Trophoblast cell (in vitro differentiated cells and primary cell): ENCODE measurements at regions not wholly inside any gene's neighbourhood (a gene's known extent, or its start where the extent isn't known, plus 50 kb on each side); places are given as distances from the start of the nearest gene placed in this dataset.
"Not testable (repeated sequence)": the region's sequence is repeated elsewhere in the genome, so short reads cannot be mapped to it uniquely, and the experiment has no call there.

Experiments used
- DNase-seq, 2 donors: peaks; one replicate each; pipeline ENCODE4 v3.0.0-alpha.2; 2016
- H2AFZ ChIP-seq: 2 replicates; pipeline ENCODE4 v1.6.1; 2013; ENCODE audit warnings: low read length, moderate library complexity, mild to moderate bottlenecking; ENCODE audit not compliant: insufficient read depth, poor library complexity
- H2AK5ac ChIP-seq: 2 replicates; pipeline ENCODE4 v1.6.1; 2013; ENCODE audit warnings: mild to moderate bottlenecking, low read length
- H2BK120ac ChIP-seq: 2 replicates; pipeline ENCODE4 v1.6.1; 2013; ENCODE audit warnings: low read length, mild to moderate bottlenecking, moderate library complexity; ENCODE audit not compliant: insufficient read depth, poor library complexity
- H2BK12ac ChIP-seq: 2 replicates; pipeline ENCODE4 v1.6.1; 2013; ENCODE audit warnings: mild to moderate bottlenecking, low read length, moderate library complexity
- H2BK5ac ChIP-seq: 2 replicates; pipeline ENCODE4 v1.6.1; 2013; ENCODE audit warnings: low read length, low read depth, moderate library complexity, mild to moderate bottlenecking; ENCODE audit not compliant: poor library complexity
- H3K14ac ChIP-seq: 2 replicates; pipeline ENCODE4 v1.6.1; 2013; ENCODE audit warnings: mild to moderate bottlenecking, low read length
- H3K18ac ChIP-seq: 2 replicates; pipeline ENCODE4 v1.6.1; 2013; ENCODE audit warnings: mild to moderate bottlenecking, low read length
- H3K23ac ChIP-seq: 2 replicates; pipeline ENCODE4 v1.6.1; 2013; ENCODE audit warnings: low read length
- H3K27ac ChIP-seq: 2 replicates; pipeline ENCODE4 v1.5.1; 2013; ENCODE audit warnings: low read depth, mild to moderate bottlenecking, inconsistent platforms, low read length, moderate library complexity
- H3K27me3 ChIP-seq: 2 replicates; pipeline ENCODE4 v1.6.1; 2013; ENCODE audit warnings: inconsistent platforms, mild to moderate bottlenecking, low read length, moderate library complexity; ENCODE audit not compliant: insufficient read depth
- H3K36me3 ChIP-seq, 2 experiments: 1 replicate in 1 of 2; 2 replicates in 1 of 2; pipeline ENCODE4 v1.6.1; 2013; ENCODE audit warnings: low read length in 2 of 2, mild to moderate bottlenecking in 2 of 2, moderate library complexity in 1 of 2; ENCODE audit not compliant: insufficient read depth in 2 of 2, control insufficient read depth in 1 of 2
- H3K4ac ChIP-seq: 2 replicates; pipeline ENCODE4 v1.6.1; 2013; ENCODE audit warnings: low read depth, mild to moderate bottlenecking, low read length, moderate library complexity
- H3K4me1 ChIP-seq, 2 experiments: 1 replicate in 1 of 2; 2 replicates in 1 of 2; pipeline ENCODE4 v1.6.1; 2013; ENCODE audit warnings: low read length in 2 of 2, mild to moderate bottlenecking in 2 of 2, moderate library complexity in 1 of 2; ENCODE audit not compliant: insufficient read depth in 2 of 2, control insufficient read depth in 1 of 2
- H3K4me2 ChIP-seq: 2 replicates; pipeline ENCODE4 v1.6.1; 2013; ENCODE audit warnings: inconsistent platforms, mild to moderate bottlenecking, low read length, moderate library complexity
- H3K4me3 ChIP-seq: 2 replicates; pipeline ENCODE4 v1.5.1; 2013; ENCODE audit warnings: mild to moderate bottlenecking, low read depth, low read length, inconsistent platforms
- H3K79me1 ChIP-seq: one replicate; pipeline ENCODE4 v1.6.1; 2013; ENCODE audit warnings: low read length
- H3K79me2 ChIP-seq: 2 replicates; pipeline ENCODE4 v1.6.1; 2013; ENCODE audit warnings: low read length, mild to moderate bottlenecking; ENCODE audit not compliant: control insufficient read depth, insufficient read depth, poor library complexity
- H3K9ac ChIP-seq: 2 replicates; pipeline ENCODE4 v1.6.1; 2013; ENCODE audit warnings: mild to moderate bottlenecking, low read length
- H3K9me3 ChIP-seq: 2 replicates; pipeline ENCODE4 v1.6.1; 2013; ENCODE audit warnings: low read depth, mild to moderate bottlenecking, control low read depth, inconsistent platforms, low read length; ENCODE audit not compliant: insufficient read depth
- H4K12ac ChIP-seq: 2 replicates; pipeline ENCODE4 v1.6.1; 2013; ENCODE audit warnings: low read depth, mild to moderate bottlenecking, low read length, moderate library complexity
- H4K8ac ChIP-seq: 2 replicates; pipeline ENCODE4 v1.6.1; 2013; ENCODE audit warnings: low read depth, mild to moderate bottlenecking, low read length, moderate library complexity
- H4K91ac ChIP-seq: one replicate; pipeline ENCODE4 v1.6.1; 2013; ENCODE audit warnings: low read depth, mild to moderate bottlenecking, low read length, moderate library complexity
- WGBS: extraction: QIAGEN DNeasy Blood & Tissue Kit; methylation state at CpG from one replicate; pipeline ENCODE4 v1.1.7; 2013; ENCODE audit warnings: missing lambda C conversion rate; ENCODE audit not compliant: insufficient read length, insufficient coverage; ENCODE audit errors: extremely low coverage; 5-methylcytosine and 5-hydroxymethylcytosine counted together

DNA sequence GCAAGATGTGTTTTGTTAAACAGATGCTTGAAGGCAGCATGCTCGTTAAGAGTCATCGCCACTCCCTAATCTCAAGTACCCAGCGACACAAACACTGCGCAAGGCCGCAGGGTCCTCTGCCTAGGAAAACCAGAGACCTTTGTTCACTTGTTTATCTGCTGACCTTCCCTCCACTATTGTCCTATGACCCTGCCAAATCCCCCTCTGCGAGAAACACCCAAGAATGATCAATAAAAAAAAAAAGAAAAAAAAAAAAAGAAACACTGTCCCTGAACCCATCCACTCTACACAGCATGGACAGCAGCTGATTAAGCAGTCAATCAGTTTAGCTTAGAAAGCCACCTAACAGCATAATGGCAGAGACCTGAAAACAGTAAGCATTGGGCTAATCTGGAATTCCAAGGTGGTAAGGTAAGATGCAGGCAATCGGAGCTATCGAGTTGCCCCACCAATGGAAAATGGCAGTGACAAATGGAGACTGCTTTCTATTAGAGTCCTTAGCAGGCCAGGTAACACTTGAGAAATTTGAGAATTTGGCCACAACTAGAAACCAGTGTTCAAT lies 89.9 kb upstream of the FOXN3 start:
- H2AK5ac ChIP-seq, H3K79me2 ChIP-seq, H2BK12ac ChIP-seq, H3K4me3 ChIP-seq, H3K4ac ChIP-seq, H3K23ac ChIP-seq, H3K18ac ChIP-seq, H2AFZ ChIP-seq, H4K8ac ChIP-seq, H3K9me3 ChIP-seq, H3K4me2 ChIP-seq, H4K12ac ChIP-seq, H3K36me3 ChIP-seq, H3K79me1 ChIP-seq, H2BK120ac ChIP-seq, H3K27me3 ChIP-seq, H3K14ac ChIP-seq, H4K91ac ChIP-seq, H3K4me1 ChIP-seq, H3K27ac ChIP-seq, H2BK5ac ChIP-seq, H3K9ac ChIP-seq: not testable (repeated sequence)
- WGBS = no CpG with 5 or more reads among the region's 8 CpGs
- DNase-seq = peak; percentile 50 to 81

DNA sequence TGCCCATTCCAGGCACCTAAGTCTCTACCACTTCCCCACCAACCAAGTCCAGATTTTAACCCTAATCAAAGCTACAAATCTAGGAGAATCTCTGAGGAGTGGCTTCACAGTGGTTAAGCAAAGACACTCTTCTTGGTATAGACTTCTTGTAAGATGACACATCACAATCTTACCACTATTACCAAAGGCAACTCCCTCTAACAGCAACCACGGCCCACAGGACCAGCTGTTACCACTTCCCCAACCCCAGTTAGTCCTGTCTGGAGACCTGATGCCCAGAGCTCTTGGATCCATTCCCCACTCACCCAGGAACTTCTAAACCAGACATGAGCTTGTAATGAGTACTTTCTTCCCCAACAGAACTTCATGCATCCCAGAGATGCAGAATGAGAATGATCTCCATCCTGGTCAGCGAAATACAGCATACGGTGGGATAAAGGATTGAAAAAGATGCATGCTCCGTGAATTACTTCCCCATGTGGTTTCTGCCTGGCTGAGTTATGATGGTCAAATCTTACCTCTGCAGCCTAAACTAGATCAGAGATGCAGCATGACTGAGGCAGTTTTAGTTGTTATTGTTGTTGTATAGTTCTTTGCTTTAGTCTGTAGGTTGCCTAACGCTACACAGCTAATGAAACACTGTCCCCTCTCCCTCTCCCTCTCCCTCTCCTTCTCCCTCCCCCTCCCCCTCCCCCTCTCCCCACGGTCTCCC lies 87.7 kb upstream of the FOXN3 start:
- no peak overlapping the region for H4K8ac ChIP-seq
- H3K79me1 ChIP-seq = no peaks in the 10 kb centered on the region
- no peak overlapping the region for H2BK120ac ChIP-seq
- DNase-seq = peak in 1 of 2 donors; percentile 17
- no peak overlapping the region for H3K23ac ChIP-seq
- H3K27ac ChIP-seq = no peak overlapping the region
- no peak overlapping the region for H4K12ac ChIP-seq
- no peaks in the 10 kb centered on the region for H3K79me2 ChIP-seq
- H2BK5ac ChIP-seq = no peak overlapping the region
- no peak overlapping the region for H4K91ac ChIP-seq
- no peak overlapping the region for H3K14ac ChIP-seq
- H3K4me2 ChIP-seq = no peak overlapping the region
- no peaks in the 10 kb centered on the region for H3K4me1 ChIP-seq
- H2BK12ac ChIP-seq = no peak overlapping the region
- H3K36me3 ChIP-seq = peaks cover 0 to 6% of the 10 kb centered on the region in 2 experiments
- no peaks in the 10 kb centered on the region for H3K9me3 ChIP-seq
- no peak overlapping the region for H3K18ac ChIP-seq
- no peak overlapping the region for H3K4ac ChIP-seq
- H2AFZ ChIP-seq = no peak overlapping the region
- no peaks in the 10 kb centered on the region for H3K27me3 ChIP-seq
- no CpG with 5 or more reads among the region's 6 CpGs for WGBS
- H3K9ac ChIP-seq = no peak overlapping the region
- H3K4me3 ChIP-seq = no peak overlapping the region
- no peak overlapping the region for H2AK5ac ChIP-seq

DNA sequence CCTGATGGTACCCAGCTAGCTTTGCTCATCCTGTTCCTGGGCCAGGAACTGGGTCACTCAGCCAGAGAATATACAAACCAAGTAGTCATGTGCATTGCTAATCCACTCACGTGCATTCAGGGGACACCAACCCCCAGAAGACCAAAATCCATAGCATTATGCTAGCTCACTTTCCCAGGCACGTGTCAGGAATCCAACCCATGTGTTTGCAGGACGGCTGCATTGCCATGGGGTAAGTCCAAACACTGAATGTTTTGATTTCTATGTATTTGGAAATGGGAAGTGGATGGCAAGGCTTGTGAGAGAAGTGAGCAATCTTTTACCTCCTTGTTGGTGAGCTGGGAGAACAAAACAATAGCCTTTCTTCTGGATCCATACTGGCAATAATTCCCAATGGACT lies 87.1 kb upstream of the FOXN3 start:
- Histone ChIP-seq H3K27me3 (no peaks in the 10 kb centered on the region), H3K36me3 (peaks cover 0 to 6% of the 10 kb centered on the region in 2 experiments), H2AK5ac (no peak overlapping the region), H3K4me3 (no peak overlapping the region), H3K4me1 (no peaks in the 10 kb centered on the region), H3K23ac (no peak overlapping the region), H3K14ac (no peak overlapping the region), H3K9me3 (no peaks in the 10 kb centered on the region), H2AFZ (no peak overlapping the region), H4K8ac (no peak overlapping the region), H2BK12ac (no peak overlapping the region), H4K91ac (no peak overlapping the region), H3K79me2 (no peaks in the 10 kb centered on the region), H2BK5ac (no peak overlapping the region), H3K9ac (no peak overlapping the region), H3K27ac (no peak overlapping the region), H3K4ac (no peak overlapping the region), H3K18ac (no peak overlapping the region), H3K79me1 (no peaks in the 10 kb centered on the region), H3K4me2 (no peak overlapping the region), H4K12ac (no peak overlapping the region), H2BK120ac (no peak overlapping the region)
- DNase-seq = no peak
- no CpG with 5 or more reads among the region's 3 CpGs for WGBS

DNA sequence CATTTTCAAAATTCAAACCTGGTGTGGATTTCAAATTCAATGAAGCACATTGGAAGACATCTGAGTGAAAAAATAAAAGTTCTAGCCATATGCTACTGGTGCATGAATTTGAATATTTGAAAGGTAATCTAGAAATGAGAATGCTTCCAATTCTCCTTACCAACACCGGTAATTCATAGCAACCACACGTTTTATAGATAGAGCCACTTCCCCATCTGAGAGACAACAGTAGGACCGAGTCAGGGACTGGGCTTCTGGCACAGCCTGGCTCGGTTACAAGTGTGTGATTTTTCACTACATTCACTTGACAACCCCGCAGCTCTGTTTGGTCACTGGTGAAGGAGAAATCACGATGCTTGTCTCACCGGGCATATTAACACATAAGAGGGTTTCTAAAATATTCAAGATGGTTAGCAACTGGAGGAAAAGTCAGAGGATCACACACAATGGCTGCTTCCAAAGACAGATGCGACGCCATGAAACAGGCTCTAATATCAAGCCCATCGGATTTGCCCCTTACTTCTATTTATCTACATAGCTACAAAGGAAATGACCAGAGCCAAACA lies 86.5 kb upstream of the FOXN3 start:
- Histone ChIP-seq H3K4ac (no peak overlapping the region), H3K18ac (no peak overlapping the region), H2BK5ac (no peak overlapping the region), H3K4me1 (no peaks in the 10 kb centered on the region), H3K4me3 (no peak overlapping the region), H2AFZ (no peak overlapping the region), H2BK120ac (no peak overlapping the region), H3K4me2 (no peak overlapping the region), H3K9ac (no peak overlapping the region), H3K27ac (no peak overlapping the region), H3K23ac (no peak overlapping the region), H4K91ac (no peak overlapping the region), H3K79me1 (no peaks in the 10 kb centered on the region), H3K14ac (no peak overlapping the region), H3K79me2 (no peaks in the 10 kb centered on the region), H2AK5ac (no peak overlapping the region), H3K27me3 (no peaks in the 10 kb centered on the region), H4K8ac (no peak overlapping the region), H2BK12ac (no peak overlapping the region), H3K36me3 (peaks cover 0 to 6% of the 10 kb centered on the region in 2 experiments), H3K9me3 (no peaks in the 10 kb centered on the region), H4K12ac (no peak overlapping the region)
- DNase-seq = no peak
- no CpG with 5 or more reads among the region's 10 CpGs for WGBS
